HL-60 (cell line): ENCODE measurements at regions not wholly inside any gene's neighbourhood (a gene's known extent, or its start where the extent isn't known, plus 50 kb on each side); places are given as distances from the start of the nearest gene placed in this dataset.
A peak's percentile ranks its signal among the peaks of the same experiment; 100 is the strongest.
"Not testable (repeated sequence)": the region's sequence is repeated elsewhere in the genome, so short reads cannot be mapped to it uniquely, and the experiment has no call there.

ENCODE experiments used
- DNase-seq, 2 experiments: peaks; one replicate each; pipeline ENCODE4 v3.0.0-alpha.2; 2010 to 2020; ENCODE audit warnings: low read depth in 1 of 2, low spot score in 1 of 2
- H3K27ac ChIP-seq: fragments of 250-450 bp; sonication (Bioruptor Pico); replicated peaks from 2 replicates; pipeline ENCODE4 v1.5.1; 2020; ENCODE audit warnings: mild to moderate bottlenecking, moderate library complexity
- H3K27me3 ChIP-seq: fragments of 250-450 bp; sonication (Bioruptor Pico); 2 replicates; pipeline ENCODE4 v1.5.1; 2021; ENCODE audit warnings: mild to moderate bottlenecking, moderate library complexity; ENCODE audit not compliant: insufficient read depth, poor library complexity, severe bottlenecking
- H3K4me3 ChIP-seq: replicated peaks from 2 replicates; pipeline ENCODE4 v1.5.1; 2011; ENCODE audit warnings: mild to moderate bottlenecking, control low read depth, low read length; ENCODE audit not compliant: insufficient read depth
- CTCF ChIP-seq: IDR thresholded peaks from one replicate; pipeline ENCODE4 v1.5.1; 2011; ENCODE audit warnings: low read length, control low read depth, inconsistent platforms; ENCODE audit not compliant: insufficient read depth
- GABPA ChIP-seq: IDR thresholded peaks from 2 replicates; pipeline ENCODE4 v1.6.1; 2012; ENCODE audit warnings: low read depth
- POLR2AphosphoS5 ChIP-seq: IDR thresholded peaks from 2 replicates; pipeline ENCODE4 v1.6.1; 2012; ENCODE audit warnings: low read depth
- SPI1 ChIP-seq: IDR thresholded peaks from 2 replicates; pipeline ENCODE4 v1.6.1; 2012; ENCODE audit warnings: low read depth, mild to moderate bottlenecking, borderline replicate concordance
- TF ChIP-seq, protein P1 (sequence below): IDR thresholded peaks from 2 replicates; pipeline ENCODE4 v1.6.1; 2012; ENCODE audit warnings: low read depth; ENCODE audit not compliant: insufficient replicate concordance

GRCh38 chr4:190118519-190118918 is 54.2 kb downstream of the DBET start:
- H3K27ac ChIP-seq, DNase-seq, H3K27me3 ChIP-seq, H3K4me3 ChIP-seq: not testable (repeated sequence)

GRCh38 chr4:190119474-190119873 is 54.1 kb upstream of the DUX4 start:
- not testable (repeated sequence) for H3K27me3 ChIP-seq, H3K4me3 ChIP-seq, H3K27ac ChIP-seq, DNase-seq

GRCh38 chr4:190120111-190120514 is 53.5 kb upstream of the DUX4 start:
- not testable (repeated sequence) for DNase-seq, H3K27me3 ChIP-seq, H3K27ac ChIP-seq, H3K4me3 ChIP-seq

DNA sequence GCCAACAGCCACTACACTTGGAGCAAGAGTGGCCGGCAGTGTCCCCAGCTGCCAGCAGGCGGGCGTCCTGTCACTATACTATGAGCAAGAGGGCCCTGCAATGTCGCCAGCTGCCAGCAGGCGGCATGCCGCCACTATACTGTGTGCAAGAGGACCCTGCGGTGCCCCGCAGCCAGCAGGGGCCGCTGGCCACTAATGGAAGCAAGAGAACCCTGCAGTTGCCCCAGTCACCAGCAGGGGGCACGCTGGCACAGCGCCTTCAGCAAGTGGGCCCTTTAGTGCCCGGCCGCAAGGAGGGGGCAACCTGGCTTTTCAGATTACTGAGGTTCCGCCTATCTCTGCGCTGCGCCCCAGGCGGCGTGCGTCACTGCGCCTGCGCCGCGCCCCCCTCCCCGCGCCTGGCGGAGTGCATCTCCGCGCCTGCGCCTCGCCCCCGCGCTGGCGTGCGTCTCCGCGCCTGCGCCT is 53.0 kb upstream of the DUX4 start:
- DNase-seq: peak in 1 of 2 experiments; percentile 32
- not testable (repeated sequence) for H3K27ac ChIP-seq, H3K27me3 ChIP-seq, H3K4me3 ChIP-seq

GRCh38 chr4:190121076-190121671 is 52.4 kb upstream of the DUX4 start:
- not testable (repeated sequence) for DNase-seq, H3K4me3 ChIP-seq, H3K27me3 ChIP-seq, H3K27ac ChIP-seq

GRCh38 chr4:190121759-190122158 is 51.8 kb upstream of the DUX4 start:
- Histone ChIP-seq H3K4me3 (no peak overlapping the region), H3K27me3 (no peaks in the 10 kb centered on the region), H3K27ac (no peak overlapping the region)
- TF ChIP-seq, protein P1, sequence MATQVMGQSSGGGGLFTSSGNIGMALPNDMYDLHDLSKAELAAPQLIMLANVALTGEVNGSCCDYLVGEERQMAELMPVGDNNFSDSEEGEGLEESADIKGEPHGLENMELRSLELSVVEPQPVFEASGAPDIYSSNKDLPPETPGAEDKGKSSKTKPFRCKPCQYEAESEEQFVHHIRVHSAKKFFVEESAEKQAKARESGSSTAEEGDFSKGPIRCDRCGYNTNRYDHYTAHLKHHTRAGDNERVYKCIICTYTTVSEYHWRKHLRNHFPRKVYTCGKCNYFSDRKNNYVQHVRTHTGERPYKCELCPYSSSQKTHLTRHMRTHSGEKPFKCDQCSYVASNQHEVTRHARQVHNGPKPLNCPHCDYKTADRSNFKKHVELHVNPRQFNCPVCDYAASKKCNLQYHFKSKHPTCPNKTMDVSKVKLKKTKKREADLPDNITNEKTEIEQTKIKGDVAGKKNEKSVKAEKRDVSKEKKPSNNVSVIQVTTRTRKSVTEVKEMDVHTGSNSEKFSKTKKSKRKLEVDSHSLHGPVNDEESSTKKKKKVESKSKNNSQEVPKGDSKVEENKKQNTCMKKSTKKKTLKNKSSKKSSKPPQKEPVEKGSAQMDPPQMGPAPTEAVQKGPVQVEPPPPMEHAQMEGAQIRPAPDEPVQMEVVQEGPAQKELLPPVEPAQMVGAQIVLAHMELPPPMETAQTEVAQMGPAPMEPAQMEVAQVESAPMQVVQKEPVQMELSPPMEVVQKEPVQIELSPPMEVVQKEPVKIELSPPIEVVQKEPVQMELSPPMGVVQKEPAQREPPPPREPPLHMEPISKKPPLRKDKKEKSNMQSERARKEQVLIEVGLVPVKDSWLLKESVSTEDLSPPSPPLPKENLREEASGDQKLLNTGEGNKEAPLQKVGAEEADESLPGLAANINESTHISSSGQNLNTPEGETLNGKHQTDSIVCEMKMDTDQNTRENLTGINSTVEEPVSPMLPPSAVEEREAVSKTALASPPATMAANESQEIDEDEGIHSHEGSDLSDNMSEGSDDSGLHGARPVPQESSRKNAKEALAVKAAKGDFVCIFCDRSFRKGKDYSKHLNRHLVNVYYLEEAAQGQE: no peak
- TF ChIP-seq SPI1: no peak
- no peak for TF ChIP-seq GABPA
- TF ChIP-seq CTCF: no peak
- no peak for TF ChIP-seq POLR2AphosphoS5
- no peak for DNase-seq

- peak in 1 of 2 experiments; percentile 39 for DNase-seq
- not testable (repeated sequence) for H3K27ac ChIP-seq, H3K27me3 ChIP-seq, H3K4me3 ChIP-seq
- TF ChIP-seq POLR2AphosphoS5: peak; percentile 62; the same call in 1 of the 2 replicates
These were observed 51.1 kb upstream of the DUX4 start for GRCh38 chr4:190122161-190123142.
